PC-9 (cell line): ENCODE measurements at regions not wholly inside any gene's neighbourhood (a gene's known extent, or its start where the extent isn't known, plus 50 kb on each side); places are given as distances from the start of the nearest gene placed in this dataset.

Experiments used
- EZH2 ChIP-seq: fragments of 200-600 bp; sonication (generic); IDR thresholded peaks from 2 replicates; pipeline ENCODE4 v1.8.0; 2017; ENCODE audit warnings: antibody characterized with exemption, low read depth
- TF ChIP-seq, protein P1 (sequence below): fragments of 200-600 bp; sonication (generic); conservative IDR thresholded peaks from 2 replicates; pipeline ENCODE4 v1.6.1; 2017; ENCODE audit warnings: mixed run types, antibody characterized with exemption, mild to moderate bottlenecking, moderate library complexity

DNA sequence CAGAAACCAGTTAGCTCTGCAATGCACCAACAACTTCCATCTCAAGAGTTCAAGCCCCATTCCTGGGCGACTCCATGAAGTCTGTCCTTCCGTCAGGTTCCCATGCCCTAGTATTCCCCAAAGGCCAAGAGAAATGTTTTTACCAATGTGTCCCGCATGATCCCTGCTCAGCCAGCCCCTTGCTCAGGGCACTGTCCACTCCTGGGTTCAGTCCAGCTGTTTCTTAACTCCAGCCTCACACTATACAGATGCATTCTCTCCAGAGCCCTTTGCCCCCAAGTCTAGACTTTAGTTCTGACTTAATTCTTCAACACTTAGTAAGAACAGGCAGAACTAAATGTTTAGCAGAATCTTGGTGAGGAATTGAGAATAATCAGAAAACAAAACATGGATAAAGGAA, 497.5 kb downstream of the SOX6 start:
- TF ChIP-seq, protein P1, sequence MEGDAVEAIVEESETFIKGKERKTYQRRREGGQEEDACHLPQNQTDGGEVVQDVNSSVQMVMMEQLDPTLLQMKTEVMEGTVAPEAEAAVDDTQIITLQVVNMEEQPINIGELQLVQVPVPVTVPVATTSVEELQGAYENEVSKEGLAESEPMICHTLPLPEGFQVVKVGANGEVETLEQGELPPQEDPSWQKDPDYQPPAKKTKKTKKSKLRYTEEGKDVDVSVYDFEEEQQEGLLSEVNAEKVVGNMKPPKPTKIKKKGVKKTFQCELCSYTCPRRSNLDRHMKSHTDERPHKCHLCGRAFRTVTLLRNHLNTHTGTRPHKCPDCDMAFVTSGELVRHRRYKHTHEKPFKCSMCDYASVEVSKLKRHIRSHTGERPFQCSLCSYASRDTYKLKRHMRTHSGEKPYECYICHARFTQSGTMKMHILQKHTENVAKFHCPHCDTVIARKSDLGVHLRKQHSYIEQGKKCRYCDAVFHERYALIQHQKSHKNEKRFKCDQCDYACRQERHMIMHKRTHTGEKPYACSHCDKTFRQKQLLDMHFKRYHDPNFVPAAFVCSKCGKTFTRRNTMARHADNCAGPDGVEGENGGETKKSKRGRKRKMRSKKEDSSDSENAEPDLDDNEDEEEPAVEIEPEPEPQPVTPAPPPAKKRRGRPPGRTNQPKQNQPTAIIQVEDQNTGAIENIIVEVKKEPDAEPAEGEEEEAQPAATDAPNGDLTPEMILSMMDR = no peak
- no peak for TF ChIP-seq EZH2
